ENCODE measurements at regions not wholly inside any gene's neighbourhood (a gene's known extent, or its start where the extent isn't known, plus 50 kb on each side); places are given as distances from the start of the nearest gene placed in this dataset.

DNA sequence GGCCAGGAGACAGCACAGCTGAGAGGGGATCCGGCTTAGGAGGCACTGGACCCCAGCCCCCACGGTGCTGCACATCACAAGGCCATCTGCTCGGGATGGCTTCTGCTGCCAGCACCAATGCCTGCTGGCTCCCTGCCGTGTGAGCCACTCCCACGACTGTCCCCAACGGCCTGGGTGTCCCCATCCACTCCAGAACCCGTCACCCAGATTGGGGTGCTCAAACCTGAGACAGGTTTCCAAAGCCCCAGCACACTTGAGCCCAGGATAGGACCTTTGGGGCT lies 102.4 kb downstream of the RFLNA start:
- DNase-seq (ENCODE audit: low read depth) = no peak

DNA sequence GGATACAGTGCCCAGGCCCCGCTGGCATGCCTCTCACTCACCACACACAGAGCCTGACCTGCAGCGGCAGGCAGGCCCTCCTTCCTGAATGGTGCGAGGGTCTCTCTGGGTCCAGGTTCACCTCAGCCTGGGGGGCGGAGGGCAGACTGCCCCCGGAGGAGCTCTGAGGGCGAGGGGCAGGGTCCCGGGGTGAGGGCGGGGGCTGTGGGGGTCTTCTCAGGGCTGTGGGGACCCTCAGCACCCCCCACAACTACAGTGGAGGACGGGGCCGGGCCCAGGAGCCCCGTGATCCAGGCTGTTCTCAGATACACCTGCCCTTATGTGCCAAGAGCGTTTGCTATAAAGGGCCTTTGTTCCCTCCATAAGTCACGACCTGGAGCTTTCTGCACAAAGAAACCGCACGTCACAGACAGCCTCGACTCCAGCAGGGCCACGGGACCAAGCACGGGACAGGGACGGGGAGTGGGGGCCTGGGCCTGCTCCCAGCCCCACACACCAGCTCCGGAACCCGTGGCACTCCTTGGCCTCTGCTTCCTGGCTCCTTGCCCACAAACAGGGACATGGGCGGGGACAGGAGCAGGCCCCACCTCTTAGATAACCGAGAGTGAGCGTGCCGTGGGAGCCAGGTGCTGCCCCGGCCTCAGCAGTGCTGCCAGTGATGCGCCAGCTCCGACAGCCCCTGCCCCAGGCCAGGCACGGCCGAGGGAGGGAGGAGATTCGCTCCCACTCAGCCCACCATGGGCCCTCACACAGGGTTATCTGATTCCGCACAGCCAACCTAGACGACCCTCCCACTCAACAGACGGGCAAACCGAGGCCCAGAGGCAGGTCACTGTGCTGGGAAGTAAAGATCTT lies 101.9 kb downstream of the RFLNA start:
- no peak for DNase-seq (ENCODE audit: low read depth)

DNA sequence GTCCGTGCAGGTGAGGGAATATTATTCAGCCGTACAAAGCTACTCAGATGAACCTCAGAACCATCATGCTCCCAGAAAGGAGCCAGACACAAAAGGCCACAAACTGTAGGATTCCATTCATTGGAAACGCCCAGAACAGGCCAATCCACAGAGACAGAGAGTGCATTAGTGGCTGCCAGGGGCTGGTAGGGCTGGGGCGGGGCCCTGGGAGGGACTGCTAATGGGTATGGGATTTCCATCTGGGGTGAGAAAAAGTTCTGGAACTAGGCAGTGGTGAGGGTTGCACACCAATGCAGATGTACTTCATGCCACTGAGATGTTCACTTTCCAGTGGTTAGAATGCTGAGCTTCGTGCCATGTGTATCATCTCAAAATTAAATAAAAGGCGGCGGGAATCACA lies 101.1 kb downstream of the RFLNA start:
- no peak for DNase-seq (ENCODE audit: low read depth)

DNA sequence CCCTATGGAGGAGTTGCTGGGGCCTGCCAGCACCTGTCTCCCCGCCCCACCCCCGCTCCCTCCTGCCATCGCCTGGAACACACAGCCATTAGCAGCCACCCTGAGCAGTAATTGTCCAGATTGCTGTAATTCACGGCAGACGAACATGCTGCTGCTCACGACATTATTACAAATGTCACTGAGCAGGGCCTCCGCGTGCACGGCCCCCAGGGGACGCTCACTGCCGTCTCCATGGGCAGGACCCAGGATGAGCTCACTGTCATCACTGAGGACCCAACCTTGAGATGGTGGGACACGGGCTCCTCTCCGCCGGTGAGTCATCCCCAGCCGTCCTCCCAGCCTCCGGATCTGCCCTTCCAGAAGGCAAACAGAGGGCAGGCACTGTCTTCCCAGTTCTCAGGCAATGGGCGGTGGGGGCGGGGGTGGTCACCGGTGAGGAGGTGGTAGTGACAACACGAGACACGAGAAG lies 100.4 kb downstream of the RFLNA start:
- no peak for DNase-seq (ENCODE audit: low read depth)

DNA sequence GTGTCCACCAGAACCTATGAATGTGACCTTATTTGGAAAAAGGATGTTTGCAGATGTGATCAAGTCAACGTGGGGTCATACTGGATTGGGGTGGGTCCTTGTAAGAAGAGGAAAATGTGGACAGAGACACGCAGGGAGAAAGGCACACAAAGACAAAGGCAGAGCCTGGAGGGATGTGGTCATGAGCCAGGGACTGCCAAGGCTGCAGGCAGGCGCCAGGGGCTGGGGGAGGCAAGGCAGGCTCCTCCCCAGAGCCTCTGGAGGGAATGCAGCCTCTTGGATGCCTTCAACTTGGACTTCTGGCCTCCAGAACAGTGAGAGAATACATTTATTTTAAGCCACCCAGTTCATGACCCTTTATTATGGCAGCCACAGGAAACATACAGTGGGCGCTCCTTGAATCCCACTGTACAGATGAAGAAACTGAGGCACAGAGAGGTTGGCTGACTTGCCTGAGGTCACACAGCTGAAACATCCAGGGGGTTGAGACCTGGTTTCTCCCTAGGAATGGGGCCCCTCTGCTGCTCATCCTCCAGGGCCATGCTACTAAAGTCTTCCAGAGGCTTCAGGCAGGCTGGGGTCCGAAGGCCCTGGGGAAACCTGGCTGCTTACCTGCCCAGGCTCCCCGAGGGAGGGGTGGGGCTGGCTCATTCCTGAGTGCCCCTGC lies 99.7 kb downstream of the RFLNA start:
- no peak for DNase-seq (ENCODE audit: low read depth)

DNA sequence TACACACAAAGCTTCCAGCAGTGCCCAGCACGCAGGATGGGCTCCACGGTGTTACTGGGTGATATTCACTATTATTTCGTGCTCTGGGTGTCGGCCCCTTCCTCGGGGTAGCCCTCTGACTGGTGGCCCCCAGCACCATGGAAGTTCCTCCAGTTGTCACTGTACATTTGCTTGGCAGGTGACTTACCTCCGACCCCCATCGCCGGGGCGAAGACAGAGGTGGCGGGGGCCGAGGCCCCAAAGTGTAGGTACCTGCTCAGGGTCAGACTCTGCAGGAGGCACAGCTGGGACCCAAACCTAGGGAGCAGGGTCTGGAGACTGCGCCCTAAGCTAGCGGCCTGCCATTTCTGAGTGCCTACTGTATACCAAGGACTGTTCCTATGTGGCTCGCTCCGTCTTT lies 98.9 kb downstream of the RFLNA start:
- DNase-seq (ENCODE audit: low read depth) = no peak

DNA sequence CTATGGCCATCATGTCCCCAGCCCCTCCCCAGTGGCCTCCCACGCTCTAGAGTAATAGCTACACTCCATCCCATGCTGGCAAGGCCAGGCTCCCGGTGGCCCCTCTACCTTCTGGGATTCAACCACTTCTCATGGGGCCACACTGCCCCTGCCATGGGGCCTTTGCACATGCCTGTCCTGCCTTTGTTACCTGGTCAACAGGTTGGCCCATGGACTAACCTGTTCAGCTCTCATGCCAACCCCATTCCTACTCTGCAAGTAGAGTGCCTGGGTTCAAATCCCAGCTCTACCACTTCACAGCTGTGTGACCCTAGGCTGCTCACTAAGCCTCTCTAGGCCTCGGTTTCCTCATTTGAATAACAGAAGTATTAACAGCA lies 98.5 kb downstream of the RFLNA start:
- DNase-seq (ENCODE audit: low read depth) = no peak

DNA sequence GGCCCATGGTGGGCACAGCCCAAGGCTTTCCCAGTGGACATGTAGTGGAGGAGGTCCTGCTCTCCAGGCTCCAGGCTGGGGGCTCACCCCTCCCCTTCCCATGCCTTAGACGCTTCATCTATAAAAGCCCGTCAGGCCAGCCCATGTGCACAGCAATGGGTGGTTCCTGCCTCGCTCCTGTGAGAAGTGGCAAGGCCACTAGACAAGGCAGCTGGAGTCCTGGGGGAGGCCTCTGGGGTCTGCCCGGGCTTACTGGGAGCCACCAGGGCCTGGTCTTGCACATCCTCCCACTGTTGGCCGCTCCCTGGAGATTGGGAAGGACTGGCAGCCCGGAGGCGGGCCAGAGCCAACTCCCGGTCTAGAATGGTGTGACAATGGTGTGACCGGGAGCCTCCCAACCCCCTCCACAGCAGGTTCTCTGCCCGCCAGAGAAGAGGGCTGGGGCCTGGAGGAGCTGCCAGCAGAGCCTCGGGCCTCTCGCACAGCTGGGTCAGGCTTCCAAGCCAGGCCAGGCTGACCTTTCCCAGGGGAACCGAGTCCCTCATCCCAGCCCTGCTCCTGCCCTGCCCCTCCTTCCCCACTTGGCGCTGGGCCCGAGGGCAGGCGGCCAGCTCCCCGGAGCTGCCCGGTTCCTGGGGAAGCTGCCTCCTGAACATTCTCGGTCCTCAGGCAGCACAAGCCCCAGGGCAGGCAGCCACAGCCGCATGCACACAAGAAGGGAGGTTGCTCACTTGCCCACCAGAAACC lies 97.9 kb downstream of the RFLNA start:
- DNase-seq (ENCODE audit: low read depth) = no peak

DNA sequence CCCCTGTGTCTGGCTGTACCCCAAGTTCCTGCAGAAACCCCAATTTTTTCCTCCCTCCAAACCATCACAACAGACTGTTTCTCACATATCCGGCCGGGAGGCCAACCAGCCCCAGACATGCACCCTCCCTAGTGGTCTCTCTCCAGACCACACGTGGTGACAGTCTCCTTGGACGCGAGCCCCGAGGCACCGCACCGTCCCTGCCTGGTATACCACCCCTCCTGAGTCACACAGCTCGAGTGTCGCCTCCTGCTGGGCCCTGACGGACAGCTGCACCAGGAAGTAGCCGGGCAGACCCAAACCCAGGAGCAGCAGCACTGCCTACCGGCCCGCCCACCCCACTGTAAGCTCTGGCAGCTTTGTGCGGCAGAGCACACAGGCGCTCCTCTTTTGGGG lies 97.4 kb downstream of the RFLNA start:
- no peak for DNase-seq (ENCODE audit: low read depth)

DNA sequence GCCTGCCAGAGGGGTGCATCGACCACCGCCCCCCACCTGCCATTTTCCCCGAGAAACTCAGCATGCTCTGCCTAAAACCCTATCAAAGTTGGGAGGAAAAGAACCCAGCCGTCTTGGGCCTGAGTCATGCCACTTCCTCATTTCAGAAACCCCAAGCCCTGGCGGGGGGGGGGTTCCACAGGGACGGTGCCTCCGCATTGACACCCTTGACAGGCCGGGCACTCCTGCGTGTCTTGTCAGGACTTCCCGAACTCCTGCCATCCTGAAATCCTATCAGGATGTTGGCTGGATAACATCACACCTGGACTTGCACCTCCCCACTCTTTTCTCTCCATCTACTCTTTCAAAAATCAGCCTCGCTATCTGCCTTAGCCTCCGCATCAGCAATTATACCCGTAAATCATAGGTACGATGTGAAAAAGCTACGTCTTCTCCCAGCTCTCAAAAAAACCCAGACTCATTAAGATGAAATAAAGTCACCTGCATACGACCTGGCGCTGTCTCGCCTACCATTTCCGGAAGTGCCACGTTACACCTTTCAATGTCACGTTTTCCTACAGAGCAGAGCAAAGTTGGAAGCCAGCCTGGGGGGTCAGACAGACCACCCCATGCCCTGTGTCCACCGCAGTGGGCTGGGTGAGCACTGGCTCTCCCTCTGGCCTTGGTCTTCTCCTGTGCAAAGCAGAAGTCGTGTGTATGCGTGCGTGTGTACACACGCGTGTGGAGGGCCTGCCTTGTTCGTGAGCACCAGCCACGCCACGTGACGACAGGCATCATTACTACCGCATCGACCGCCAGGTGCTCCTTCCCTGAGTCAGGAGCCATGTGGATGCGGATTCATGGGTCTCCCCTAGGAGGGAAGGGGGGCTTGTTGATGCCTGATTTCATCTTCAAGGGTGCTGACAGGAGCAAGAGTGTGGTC lies 96.7 kb downstream of the RFLNA start:
- DNase-seq (ENCODE audit: low read depth) = no peak

DNA sequence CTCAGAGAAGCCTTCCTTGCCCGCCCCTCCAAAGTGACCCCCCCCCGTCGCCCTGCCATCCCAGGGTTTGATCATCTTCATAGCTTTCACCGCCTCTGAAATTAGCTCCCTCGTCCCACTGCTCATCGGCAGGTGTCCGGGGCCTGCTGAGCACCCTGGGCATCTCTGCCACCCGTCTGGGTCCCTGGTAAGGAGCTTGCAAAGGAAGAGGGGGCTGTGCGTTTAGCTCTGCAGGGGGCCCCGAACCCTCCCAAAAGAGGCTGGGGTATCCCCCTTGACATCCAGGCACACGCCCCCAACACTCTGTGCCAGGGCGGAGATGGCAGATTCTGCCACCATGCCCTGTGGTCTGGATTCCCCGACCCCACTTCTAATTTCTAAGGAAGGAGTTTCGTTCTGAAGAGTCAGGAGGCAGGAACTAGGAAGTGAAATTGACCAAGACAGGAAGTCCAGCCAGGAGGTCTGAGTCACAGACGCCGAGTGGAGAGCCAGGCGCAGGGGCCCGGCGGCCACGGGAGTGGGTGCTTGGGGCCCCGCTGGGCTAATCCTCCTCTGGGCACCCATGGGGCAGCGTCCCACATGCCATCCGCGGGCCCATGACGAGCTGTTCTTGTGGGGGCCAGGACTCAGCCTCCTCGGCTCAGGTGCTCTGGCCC lies 95.7 kb downstream of the RFLNA start:
- DNase-seq (ENCODE audit: low read depth) = no peak

DNA sequence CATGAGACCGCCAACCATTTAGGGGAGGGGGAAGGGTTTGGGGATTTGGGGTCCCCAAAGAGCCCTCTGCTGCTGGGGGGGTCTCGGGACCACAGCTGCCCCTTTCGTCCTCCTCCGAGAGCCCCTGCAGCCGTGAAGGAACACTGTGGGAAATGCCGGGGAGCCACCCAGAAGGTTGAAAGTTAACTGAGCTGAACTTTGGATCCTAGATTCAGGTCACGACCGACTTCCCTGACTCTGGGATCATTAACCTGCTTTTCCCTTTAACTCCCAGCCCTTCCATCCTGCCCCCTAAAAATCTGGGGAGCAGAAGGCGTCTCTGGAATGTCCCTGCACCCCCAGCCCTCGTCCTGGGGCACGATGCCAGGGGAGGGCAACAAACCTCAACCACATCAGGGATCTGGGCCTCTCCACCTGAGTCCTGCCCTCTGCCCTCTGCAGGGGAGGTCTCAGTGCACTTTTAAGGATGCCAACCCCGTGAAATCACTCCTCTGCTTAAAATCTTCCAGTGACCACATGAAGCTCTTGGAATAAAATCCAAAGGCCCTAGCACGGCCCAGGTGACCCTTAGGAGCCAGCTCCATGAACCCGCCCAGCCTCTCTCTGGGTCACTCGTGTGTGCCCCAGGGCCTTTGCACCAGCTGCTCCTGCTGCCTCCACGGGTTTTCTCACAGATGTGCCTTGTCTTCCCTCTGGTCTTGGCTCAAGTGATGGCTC lies 95.0 kb downstream of the RFLNA start:
- DNase-seq (ENCODE audit: low read depth) = no peak

DNA sequence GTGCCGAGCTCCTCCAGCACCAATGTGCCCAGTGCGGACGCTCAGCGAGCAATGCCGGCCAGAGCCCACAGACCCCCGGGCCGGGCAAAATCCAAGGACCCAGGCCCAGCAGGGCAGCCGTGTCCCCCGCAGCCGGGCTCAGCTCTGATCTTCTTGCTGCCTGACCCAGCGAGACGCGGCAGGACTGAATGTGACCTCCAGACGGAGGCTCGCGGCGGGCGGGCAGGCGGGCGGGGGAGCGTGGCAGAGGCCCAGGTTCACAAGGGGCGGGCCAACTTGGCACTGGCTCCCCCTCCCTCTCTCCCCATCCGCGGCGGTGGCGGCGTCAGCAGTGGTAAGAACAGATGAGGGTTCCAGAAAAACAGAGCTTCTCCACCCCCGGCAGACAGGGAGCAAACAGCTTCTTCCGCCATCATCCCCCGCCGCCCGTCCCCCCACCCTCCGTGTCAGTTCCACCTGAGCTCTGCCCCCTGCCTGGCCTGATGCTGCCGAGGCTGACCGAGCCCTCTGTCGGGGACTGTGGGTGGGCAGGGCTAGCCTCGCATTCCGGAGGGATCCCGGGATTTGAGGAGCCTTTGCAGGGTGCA lies 94.3 kb downstream of the RFLNA start:
- no peak for DNase-seq (ENCODE audit: low read depth)

DNA sequence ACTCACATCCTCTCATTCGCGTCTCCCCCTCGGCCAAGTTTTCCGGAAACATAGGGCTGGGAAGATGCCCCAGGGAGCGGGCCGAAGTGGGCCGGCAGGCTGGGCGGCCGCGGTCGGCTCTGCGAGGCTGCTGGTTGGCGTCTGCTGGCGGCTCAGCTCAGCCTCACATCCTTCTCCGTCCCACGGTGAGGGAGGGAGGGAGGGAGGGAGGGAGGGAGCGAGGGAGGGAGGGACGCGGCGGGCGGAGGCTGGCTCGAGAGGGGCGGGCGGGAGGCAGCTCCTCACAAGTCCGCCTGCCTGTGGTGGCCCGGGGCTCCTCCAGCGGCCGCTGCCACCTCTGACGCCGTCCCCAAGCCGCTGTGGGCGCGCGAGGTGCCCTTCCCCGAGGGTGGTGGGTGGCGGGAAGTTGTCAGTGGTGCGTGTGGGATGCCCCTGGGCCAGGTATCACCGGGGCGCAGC lies 93.8 kb downstream of the RFLNA start:
- no peak for DNase-seq (ENCODE audit: low read depth)

DNA sequence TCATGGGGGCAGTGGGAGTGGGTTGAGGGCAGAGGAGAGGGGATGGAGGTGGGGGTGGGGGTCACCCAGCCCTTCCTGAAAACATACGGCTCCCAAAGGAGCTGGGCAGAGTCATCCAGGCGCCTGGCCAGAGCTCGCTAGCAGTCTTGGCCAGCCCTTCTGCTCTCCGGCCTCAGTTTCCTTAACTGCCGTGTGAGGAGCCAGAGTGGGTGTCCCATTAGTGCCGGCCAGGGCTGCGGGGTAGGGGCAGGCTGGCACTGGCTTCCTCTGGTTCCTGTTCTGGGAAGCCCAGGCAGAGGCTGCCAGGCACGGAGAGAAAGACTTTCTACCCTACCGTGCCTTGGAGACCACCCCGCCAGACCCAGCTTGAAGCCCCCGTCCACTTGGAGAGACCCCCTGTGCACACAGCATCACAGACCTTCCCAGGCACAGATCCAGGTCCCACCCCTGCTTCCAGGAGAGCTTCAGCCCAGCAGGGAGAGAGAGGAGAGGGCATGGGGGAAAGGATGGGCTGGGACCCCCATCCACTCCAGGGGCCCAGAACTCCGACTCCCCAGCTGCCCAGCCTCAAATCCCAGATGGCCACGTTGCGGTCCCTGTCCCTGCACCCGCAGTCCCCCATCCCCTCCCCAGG lies 93.3 kb downstream of the RFLNA start:
- no peak for DNase-seq (ENCODE audit: low read depth)

DNA sequence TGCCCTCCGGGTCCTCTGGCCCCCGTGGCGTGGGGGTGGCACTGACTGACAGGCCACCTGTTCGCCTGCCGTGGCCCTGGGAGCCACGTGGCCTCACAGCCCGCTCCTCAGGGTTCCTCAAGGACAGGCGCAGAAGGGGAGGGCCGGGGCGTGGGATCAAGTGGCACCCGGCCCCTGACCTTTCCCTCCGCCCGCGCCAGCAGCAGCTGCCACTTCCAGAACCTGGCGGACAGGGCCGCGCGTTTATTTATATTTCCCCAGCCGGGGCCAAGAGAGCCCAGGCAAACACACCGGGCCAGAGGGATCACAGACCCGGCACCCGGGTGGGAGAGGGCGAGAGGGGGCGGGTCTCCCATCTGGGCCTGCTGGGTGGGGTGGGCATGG lies 92.6 kb downstream of the RFLNA start:
- no peak for DNase-seq (ENCODE audit: low read depth)

DNA sequence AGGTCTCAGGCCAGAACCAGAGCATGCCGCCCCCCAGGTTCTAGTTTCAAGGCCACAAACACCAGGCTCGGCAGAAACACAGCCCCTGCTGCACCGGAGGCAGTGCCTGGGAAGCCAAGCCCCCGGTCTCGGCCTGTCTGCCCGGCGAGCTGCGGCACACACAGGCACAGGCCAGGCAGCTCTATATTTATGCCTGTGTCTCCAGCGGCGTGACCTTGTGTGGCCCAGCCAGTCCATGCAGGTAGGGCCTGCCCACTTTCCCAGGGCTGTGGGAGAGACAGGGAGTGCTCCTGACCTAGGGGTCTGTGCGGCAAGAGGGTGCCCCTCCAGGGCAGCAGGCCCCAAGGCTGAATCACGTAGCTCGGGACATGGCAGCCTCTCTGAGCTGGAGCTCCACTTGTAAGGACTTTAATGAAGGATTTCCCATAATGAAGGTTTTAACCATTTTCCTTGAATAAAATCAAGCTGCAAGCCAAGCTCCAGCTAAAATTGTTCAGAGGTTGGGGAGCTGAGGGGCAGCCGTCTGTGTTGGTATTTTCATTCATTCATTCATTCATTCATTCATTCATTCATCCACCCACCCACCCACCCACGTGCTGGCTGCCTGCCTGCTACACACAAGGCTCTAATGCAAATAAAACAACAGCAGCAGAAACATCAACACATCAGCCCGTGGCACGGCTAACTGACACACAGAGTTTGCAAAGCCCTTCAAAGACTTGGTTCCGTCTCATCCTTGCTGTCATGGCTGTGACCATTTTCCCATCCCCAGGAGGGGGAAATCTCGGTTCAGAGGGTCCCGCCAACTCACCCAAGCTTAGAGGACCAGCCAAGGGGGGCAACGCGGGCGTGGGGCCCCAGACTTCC lies 92.0 kb downstream of the RFLNA start:
- no peak for DNase-seq (ENCODE audit: low read depth)

DNA sequence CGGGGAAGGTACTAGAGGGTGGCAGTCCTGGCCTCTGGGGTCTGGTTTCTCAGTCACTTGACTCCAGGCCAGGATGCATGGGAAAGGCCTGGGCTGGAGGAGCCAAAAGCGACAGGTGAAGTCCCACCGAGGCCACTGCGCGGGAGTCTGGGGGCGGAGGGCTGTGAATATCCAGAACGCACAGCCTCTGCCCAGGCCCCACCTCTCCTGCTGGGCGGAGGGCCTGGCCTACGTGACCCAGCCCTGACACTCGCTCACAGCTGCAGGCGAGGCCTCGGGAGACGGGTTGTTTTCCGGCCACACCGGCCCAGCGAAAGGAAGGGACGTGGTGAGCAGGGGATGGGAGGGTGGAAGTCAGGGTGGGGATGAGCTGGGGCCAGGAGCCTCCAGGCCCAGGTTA lies 91.2 kb downstream of the RFLNA start:
- DNase-seq (ENCODE audit: low read depth) = no peak
